Testis (tissue), 2 donors: ENCODE measurements at regions not wholly inside any gene's neighbourhood (a gene's known extent, or its start where the extent isn't known, plus 50 kb on each side); places are given as distances from the start of the nearest gene placed in this dataset.

Source experiments
- DNase-seq: peaks from one replicate; pipeline ENCODE4 v3.0.0-alpha.2; 2019
- H3K27ac ChIP-seq, 2 donors: fragments of 200-600 bp; sonication (generic); one replicate each; pipeline ENCODE4 v1.5.1; 2019
- H3K27me3 ChIP-seq: fragments of 200-600 bp; sonication (generic); one replicate; pipeline ENCODE4 v1.5.1; 2019
- H3K36me3 ChIP-seq: fragments of 200-600 bp; sonication (generic); one replicate; pipeline ENCODE4 v1.5.1; 2017; ENCODE audit warnings: low read depth; ENCODE audit errors: missing control alignments
- H3K4me1 ChIP-seq: fragments of 200-600 bp; sonication (generic); one replicate; pipeline ENCODE4 v1.5.1; 2019
- H3K4me3 ChIP-seq, 2 donors: fragments of 200-600 bp; sonication (generic); one replicate each; pipeline ENCODE4 v1.5.1; 2017 to 2019
- H3K9me3 ChIP-seq: fragments of 200-600 bp; sonication (generic); one replicate; pipeline ENCODE4 v1.5.1; 2017
- POLR2A ChIP-seq: fragments of 450-650 bp; IDR thresholded peaks from one replicate; pipeline ENCODE4 v1.6.1; 2017; ENCODE audit warnings: antibody characterized with exemption, mild to moderate bottlenecking, moderate library complexity
- WGBS, 2 donors: methylation state at CpG; one replicate each; pipeline ENCODE4 v1.1.5; 2018; 5-methylcytosine and 5-hydroxymethylcytosine counted together
- intact Hi-C: fragments of 100-400 bp; cut with DNase I; formaldehyde crosslinking; loops from one replicate; pipeline ENCODE4 v1.15.1; 2023; ENCODE audit warnings: low total_unique reads
- TF ChIP-seq, protein P1 (sequence below), 3 experiments: fragments of 450-650 bp in 2 of 3; fragments of 200-600 bp in 1 of 3; sonication (generic) in 1 of 3; IDR thresholded peaks; one replicate each; pipeline ENCODE4 v1.5.1; 2016 to 2019; ENCODE audit warnings: antibody characterized with exemption in 3 of 3, mild to moderate bottlenecking in 2 of 3, moderate library complexity in 1 of 3

DNA sequence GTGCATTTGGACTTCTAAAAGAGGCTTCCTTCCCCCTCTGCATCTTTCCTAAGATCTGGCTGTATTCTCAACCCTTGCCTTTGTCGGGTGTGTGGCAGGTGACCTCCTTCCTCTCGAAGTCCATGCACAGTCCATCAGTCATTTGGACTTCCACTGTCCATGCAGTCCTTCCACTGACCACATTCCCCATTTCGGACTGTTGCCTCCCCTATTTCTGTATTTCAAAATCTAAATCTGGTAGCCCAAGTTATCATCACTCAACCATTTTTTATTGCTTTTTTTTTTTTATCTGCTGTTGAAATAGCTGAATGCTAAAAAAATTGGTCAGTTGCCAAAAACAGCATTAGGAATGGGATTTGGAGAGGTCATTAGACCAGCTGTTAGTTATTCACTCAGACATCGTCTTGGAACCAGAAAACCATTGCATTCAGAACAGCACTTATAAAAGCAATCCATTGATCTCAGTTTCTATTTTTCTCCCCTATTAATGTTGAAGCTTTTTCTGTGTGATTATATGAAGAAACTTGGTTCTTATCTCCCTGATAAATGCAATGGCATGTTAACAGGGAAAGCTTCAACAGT lies 575.6 kb downstream of the KIF20B start:
- Histone ChIP-seq H3K4me3 (no peak overlapping the region), H3K27ac (no peak overlapping the region), H3K9me3 (no peaks in the 10 kb centered on the region), H3K27me3 (no peaks in the 10 kb centered on the region), H3K4me1 (no peaks in the 10 kb centered on the region), H3K36me3 (no peaks in the 10 kb centered on the region)
- WGBS, 2 donors, result 64 to 74% methylated on average over 4 of the region's 4 CpGs
- intact Hi-C loops, result no loop called here
- TF ChIP-seq POLR2A, result no peak
- TF ChIP-seq, protein P1, sequence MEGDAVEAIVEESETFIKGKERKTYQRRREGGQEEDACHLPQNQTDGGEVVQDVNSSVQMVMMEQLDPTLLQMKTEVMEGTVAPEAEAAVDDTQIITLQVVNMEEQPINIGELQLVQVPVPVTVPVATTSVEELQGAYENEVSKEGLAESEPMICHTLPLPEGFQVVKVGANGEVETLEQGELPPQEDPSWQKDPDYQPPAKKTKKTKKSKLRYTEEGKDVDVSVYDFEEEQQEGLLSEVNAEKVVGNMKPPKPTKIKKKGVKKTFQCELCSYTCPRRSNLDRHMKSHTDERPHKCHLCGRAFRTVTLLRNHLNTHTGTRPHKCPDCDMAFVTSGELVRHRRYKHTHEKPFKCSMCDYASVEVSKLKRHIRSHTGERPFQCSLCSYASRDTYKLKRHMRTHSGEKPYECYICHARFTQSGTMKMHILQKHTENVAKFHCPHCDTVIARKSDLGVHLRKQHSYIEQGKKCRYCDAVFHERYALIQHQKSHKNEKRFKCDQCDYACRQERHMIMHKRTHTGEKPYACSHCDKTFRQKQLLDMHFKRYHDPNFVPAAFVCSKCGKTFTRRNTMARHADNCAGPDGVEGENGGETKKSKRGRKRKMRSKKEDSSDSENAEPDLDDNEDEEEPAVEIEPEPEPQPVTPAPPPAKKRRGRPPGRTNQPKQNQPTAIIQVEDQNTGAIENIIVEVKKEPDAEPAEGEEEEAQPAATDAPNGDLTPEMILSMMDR (IDR thresholded peaks at IDR 0.05), result no peak
- no peak for DNase-seq

DNA sequence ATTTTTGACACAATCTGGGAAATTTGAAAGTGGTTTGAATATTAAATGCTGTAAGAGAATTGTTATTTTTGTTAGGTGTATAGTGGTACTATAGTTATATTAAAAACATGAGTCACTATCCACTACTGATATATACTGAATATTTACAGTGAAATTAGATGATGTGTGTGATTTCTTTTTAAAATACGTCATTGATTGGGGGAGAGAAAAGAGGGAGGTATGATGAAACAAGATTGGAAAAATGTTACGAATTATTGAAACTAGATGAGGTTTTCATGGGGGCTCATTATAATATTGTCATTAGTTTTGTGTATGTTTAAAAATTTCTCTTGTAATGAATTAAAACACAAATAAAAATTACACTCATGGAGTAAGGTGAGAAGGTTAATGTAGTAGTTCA lies 571.4 kb downstream of the HTR7 start:
- Histone ChIP-seq H3K4me3 (no peak overlapping the region), H3K36me3 (no peaks in the 10 kb centered on the region), H3K4me1 (no peaks in the 10 kb centered on the region), H3K27me3 (no peaks in the 10 kb centered on the region), H3K9me3 (no peaks in the 10 kb centered on the region), H3K27ac (no peak overlapping the region)
- DNase-seq, result no peak
- TF ChIP-seq POLR2A, result no peak
- TF ChIP-seq, protein P1 (IDR thresholded peaks at IDR 0.05), result no peak
- 92% methylated on average over 2 of the region's 2 CpGs for WGBS, 2 donors
- intact Hi-C loops, result no loop called here

DNA sequence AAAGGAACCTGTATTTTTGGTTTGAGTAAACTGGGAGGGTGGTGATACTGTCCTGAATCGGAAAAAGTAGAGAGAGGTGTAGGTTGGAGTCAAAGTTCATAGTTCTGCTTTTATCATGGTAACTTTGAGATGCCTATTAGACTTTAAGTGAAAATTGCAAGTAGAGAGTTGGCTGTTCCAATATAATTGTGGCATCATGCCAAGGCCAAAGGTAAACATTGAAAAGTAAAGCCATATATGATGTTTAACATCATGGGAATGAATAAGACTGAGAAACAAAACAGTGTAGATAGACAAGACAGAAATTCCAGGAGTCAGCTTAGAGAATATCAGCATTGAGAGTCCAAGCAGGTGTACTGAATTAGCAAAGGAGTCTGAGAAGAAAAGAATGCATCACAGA lies 570.9 kb downstream of the HTR7 start:
- no peak overlapping the region for H3K4me3 ChIP-seq
- no peaks in the 10 kb centered on the region for H3K27me3 ChIP-seq
- no peak overlapping the region for H3K27ac ChIP-seq
- intact Hi-C loops, result no loop called here
- H3K9me3 ChIP-seq, result no peaks in the 10 kb centered on the region
- no peaks in the 10 kb centered on the region for H3K4me1 ChIP-seq
- H3K36me3 ChIP-seq, result no peaks in the 10 kb centered on the region
- TF ChIP-seq POLR2A, result no peak
- TF ChIP-seq, protein P1 (IDR thresholded peaks at IDR 0.05), result no peak
- no peak for DNase-seq
- 93 to 94% methylated on average over 1 of the region's 1 CpG for WGBS, 2 donors

DNA sequence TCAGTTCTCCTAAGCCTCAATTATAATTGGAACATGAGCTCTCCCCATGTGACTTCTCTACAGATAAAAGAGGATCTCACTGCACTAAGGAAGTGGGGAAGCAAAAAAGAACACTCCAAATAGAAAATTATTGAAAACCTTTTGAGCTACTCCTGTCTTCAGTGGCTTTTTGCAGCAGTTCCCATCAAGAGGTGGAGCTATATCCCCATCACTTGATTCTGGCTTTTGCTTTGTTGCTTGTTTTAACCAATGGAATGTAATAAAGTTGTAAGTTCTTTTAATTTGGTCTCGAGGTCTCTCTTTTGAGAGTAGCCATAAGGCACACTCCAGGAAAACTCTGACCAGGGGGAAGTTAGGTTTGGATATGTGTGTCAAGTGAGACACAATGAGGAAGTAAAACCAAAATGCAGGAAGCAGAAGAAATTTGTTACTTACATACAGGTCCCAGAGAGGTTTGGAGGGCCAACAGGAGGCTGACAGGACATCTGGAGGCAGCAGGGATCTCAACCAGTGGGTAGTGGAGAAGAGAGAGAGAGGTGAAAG lies 569.4 kb downstream of the HTR7 start:
- H3K4me1 ChIP-seq, result no peaks in the 10 kb centered on the region
- no peak overlapping the region for H3K4me3 ChIP-seq
- no peak for TF ChIP-seq POLR2A
- TF ChIP-seq, protein P1 (IDR thresholded peaks at IDR 0.05), result no peak
- intact Hi-C loops, result no loop called here
- no peaks in the 10 kb centered on the region for H3K27me3 ChIP-seq
- WGBS, 2 donors, result 43 to 60% methylated on average over 1 of the region's 1 CpG
- no peaks in the 10 kb centered on the region for H3K36me3 ChIP-seq
- DNase-seq, result no peak
- no peaks in the 10 kb centered on the region for H3K9me3 ChIP-seq
- H3K27ac ChIP-seq, result no peak overlapping the region

DNA sequence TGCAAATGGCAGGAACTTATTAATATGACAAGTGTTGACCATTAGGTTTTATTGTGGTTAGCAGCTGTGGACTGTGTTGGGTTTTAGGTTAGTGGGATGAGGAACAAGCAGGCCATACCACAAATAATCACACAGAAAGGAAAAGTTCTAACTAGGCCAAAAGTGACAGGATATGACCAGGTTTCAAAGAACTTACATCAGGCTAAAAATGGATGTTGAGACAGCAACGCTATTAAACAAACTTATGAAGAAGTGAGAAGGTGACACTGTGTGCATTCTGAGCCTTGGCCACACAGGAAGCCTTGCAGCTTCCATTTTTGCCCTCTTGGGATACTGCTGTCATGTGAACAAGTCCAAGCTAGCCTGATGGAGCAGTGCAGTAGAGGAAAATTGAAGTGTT lies 568.8 kb downstream of the HTR7 start:
- Histone ChIP-seq H3K9me3 (no peaks in the 10 kb centered on the region), H3K4me1 (no peaks in the 10 kb centered on the region), H3K27ac (no peak overlapping the region), H3K36me3 (no peaks in the 10 kb centered on the region), H3K27me3 (no peaks in the 10 kb centered on the region), H3K4me3 (no peak overlapping the region)
- intact Hi-C loops, result no loop called here
- WGBS, 2 donors, result 71 to 86% methylated on average over 1 of the region's 1 CpG
- no peak for DNase-seq
- TF ChIP-seq, protein P1 (IDR thresholded peaks at IDR 0.05), result no peak
- no peak for TF ChIP-seq POLR2A
